ENCODE measurements at regions not wholly inside any gene's neighbourhood (a gene's known extent, or its start where the extent isn't known, plus 50 kb on each side); places are given as distances from the start of the nearest gene placed in this dataset.
"Not testable (repeated sequence)": the region's sequence is repeated elsewhere in the genome, so short reads cannot be mapped to it uniquely, and the experiment has no call there.

GRCh38 chrX:130550351-130550750 lies 148.6 kb downstream of the RBMX2 start:
- DNase-seq, result no peak

- DNase-seq, result no peak
Measured at GRCh38 chrX:130552444-130553073, 150.8 kb downstream of the RBMX2 start.

GRCh38 chrX:130555341-130555740 lies 153.6 kb downstream of the RBMX2 start:
- no peak for DNase-seq

GRCh38 chrX:130555757-130556156 lies 154.0 kb downstream of the RBMX2 start:
- no peak for DNase-seq

- DNase-seq, result no peak
Measured at GRCh38 chrX:130556951-130557350, 155.2 kb downstream of the RBMX2 start.

- DNase-seq, result no peak
Measured at GRCh38 chrX:130560544-130560943, 158.8 kb downstream of the RBMX2 start.

- no peak for DNase-seq
Measured at GRCh38 chrX:130561930-130562329, 160.1 kb downstream of the RBMX2 start.

- DNase-seq, result no peak
Measured at GRCh38 chrX:130563476-130563875, 161.7 kb downstream of the RBMX2 start.

- no peak for DNase-seq
Measured at GRCh38 chrX:130566028-130566683, 164.4 kb downstream of the RBMX2 start.

GRCh38 chrX:130573030-130573429 lies 171.2 kb downstream of the RBMX2 start:
- DNase-seq, result not testable (repeated sequence)
